ENCODE measurements at regions not wholly inside any gene's neighbourhood (a gene's known extent, or its start where the extent isn't known, plus 50 kb on each side); places are given as distances from the start of the nearest gene placed in this dataset.

DNA sequence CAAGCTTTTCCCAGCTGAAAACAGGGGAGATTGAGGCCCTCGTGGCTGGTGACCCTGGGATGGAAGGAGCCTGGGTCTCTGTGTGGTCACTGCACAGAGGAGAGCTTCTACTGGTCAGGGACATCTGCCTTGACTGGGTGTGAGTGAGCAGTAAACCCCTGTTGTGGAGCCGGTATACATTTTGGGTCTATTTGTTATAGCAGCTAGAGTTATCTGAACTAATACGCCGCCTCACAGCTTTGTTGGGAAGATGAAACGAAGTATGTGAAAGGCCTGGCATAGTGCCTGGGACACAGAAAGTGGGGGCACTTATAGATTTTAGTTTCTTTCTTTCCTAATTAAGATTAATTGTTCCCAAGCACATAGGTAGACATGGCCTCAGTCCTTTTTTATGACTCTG is 72.2 kb upstream of the HPCAL1 start:
- TF ChIP-seq, protein P1, sequence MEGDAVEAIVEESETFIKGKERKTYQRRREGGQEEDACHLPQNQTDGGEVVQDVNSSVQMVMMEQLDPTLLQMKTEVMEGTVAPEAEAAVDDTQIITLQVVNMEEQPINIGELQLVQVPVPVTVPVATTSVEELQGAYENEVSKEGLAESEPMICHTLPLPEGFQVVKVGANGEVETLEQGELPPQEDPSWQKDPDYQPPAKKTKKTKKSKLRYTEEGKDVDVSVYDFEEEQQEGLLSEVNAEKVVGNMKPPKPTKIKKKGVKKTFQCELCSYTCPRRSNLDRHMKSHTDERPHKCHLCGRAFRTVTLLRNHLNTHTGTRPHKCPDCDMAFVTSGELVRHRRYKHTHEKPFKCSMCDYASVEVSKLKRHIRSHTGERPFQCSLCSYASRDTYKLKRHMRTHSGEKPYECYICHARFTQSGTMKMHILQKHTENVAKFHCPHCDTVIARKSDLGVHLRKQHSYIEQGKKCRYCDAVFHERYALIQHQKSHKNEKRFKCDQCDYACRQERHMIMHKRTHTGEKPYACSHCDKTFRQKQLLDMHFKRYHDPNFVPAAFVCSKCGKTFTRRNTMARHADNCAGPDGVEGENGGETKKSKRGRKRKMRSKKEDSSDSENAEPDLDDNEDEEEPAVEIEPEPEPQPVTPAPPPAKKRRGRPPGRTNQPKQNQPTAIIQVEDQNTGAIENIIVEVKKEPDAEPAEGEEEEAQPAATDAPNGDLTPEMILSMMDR (IDR thresholded peaks at IDR 0.05), result no peak
- no peak for TF ChIP-seq EZH2 (IDR thresholded peaks at IDR 0.05; ENCODE audit: borderline replicate concordance, insufficient read depth, low read depth, low read length, poor library complexity, severe bottlenecking)

Measured in B cell (primary cell).